OCI-LY3 (cell line): ENCODE measurements at regions not wholly inside any gene's neighbourhood (a gene's known extent, or its start where the extent isn't known, plus 50 kb on each side); places are given as distances from the start of the nearest gene placed in this dataset.

ENCODE experiments used
- EZH2phosphoT487 ChIP-seq: fragments of 200-600 bp; shearing (Covaris generic); IDR thresholded peaks from 2 replicates; pipeline ENCODE4 v1.6.1; 2018; ENCODE audit warnings: antibody characterized with exemption, mixed run types, low read depth
- TF ChIP-seq, protein P1 (sequence below): fragments of 200-600, 300-600 bp; sonication (generic); IDR thresholded peaks from 2 replicates; pipeline ENCODE4 v1.5.1; 2014; ENCODE audit warnings: antibody characterized with exemption, low read length, low read depth

DNA sequence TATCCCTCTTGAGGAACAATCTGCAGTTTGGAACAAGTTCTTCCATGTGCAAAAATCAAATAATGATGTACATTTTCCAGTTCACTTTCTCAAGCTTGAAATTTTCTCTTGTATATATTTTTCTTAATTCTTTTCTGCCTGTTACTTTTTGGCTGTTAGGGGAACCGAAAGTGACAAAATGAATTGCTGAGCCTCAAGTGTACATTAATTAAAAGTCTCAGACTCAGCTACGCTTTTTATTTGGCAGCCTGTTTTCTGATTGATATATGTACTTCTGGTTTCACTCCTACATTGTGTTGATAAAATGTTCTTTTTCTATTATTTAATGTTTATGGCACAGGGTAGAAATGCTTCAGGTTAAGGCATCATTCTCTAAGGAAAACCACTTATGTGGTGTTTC is 999.5 kb downstream of the PDHA2 start:
- TF ChIP-seq, protein P1, sequence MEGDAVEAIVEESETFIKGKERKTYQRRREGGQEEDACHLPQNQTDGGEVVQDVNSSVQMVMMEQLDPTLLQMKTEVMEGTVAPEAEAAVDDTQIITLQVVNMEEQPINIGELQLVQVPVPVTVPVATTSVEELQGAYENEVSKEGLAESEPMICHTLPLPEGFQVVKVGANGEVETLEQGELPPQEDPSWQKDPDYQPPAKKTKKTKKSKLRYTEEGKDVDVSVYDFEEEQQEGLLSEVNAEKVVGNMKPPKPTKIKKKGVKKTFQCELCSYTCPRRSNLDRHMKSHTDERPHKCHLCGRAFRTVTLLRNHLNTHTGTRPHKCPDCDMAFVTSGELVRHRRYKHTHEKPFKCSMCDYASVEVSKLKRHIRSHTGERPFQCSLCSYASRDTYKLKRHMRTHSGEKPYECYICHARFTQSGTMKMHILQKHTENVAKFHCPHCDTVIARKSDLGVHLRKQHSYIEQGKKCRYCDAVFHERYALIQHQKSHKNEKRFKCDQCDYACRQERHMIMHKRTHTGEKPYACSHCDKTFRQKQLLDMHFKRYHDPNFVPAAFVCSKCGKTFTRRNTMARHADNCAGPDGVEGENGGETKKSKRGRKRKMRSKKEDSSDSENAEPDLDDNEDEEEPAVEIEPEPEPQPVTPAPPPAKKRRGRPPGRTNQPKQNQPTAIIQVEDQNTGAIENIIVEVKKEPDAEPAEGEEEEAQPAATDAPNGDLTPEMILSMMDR = no peak
- TF ChIP-seq EZH2phosphoT487 = no peak
